Eye (tissue), 1 donor: ENCODE measurements at regions not wholly inside any gene's neighbourhood (a gene's known extent, or its start where the extent isn't known, plus 50 kb on each side); places are given as distances from the start of the nearest gene placed in this dataset.

ENCODE experiments used
- DNase-seq: peaks from one replicate; pipeline ENCODE4 v3.0.0-alpha.2; 2015

DNA sequence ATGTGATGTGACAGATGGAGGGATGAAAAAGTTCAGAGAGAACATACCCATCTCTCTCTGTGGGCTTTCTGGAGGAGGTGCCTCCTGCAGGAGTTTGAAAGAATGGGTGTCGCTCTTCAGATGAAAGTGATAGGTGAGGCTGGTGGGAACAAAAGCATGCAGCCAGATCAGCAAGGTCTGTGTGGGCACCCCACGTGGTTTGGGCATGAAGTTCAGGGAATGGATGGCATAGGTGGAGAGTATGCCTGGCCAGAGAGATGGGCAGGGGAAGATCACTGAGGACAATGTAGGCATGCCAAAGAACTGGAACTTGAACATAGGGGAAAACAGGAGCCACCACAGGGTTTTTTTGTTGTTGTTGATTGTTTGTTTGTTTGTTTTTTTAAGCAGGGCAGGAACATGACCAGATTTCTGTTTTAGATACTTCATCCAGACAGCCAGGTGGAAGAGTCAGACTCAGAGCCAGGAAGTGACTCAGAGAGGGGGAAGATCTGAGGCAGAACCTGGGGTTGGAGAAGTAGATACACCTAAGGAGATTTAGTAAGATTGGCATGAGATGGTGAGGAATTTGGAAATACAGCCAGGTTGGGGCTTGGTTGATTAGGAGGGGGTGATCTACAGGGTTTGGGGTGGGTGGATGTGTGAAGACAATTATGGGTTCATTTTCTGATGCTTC lies 64.8 kb upstream of the CLSTN2 start:
- DNase-seq = no peak

GRCh38 chr3:139868773-139869172 lies 66.2 kb upstream of the CLSTN2 start:
- no peak for DNase-seq

GRCh38 chr3:139848660-139849059 lies 86.3 kb upstream of the CLSTN2 start:
- DNase-seq = no peak

DNA sequence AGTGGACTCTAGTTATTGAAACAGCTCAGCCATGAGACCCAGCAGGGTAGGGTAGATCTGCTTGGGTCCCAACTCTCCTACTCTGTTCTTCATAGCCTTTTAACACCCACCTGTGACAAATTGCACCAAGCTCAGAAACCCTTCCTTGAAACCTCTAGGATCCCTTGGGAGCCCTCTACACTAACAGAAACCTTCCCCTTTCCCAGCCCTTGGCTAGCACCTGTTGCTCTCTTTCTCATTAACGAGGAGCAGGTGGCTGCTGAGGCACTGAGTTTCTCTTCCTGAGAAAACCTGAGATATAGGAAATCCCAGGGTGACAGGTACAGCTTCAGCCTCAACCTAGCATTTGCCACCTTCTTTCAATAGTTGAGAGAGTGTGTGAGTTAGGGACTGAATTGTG lies 88.3 kb upstream of the CLSTN2 start:
- no peak for DNase-seq

- DNase-seq = no peak
These were observed 95.3 kb upstream of the CLSTN2 start for GRCh38 chr3:139839659-139840058.

DNA sequence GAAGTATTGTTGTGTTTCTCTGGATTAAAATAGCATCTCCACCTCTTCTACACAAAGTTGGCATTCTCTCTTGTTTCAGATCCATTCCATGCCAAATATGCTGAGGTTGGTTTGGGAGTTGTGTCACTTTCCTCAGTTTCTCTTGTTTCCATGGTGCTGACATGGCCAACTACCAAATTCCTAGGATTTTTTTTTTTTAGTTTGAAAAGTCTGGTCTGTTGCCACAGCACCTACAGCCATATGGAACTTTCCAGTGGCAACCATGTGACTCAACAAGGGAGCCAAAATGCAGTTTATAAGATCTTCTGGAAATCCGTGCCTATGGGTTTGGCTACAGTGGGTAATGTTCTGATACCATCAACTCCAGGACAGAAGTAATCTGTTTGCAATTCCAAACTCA lies 96.0 kb upstream of the CLSTN2 start:
- no peak for DNase-seq

GRCh38 chr3:139838269-139838957 lies 96.6 kb upstream of the CLSTN2 start:
- DNase-seq = no peak

- no peak for DNase-seq
These were observed 98.1 kb upstream of the CLSTN2 start for GRCh38 chr3:139836698-139837464.

DNA sequence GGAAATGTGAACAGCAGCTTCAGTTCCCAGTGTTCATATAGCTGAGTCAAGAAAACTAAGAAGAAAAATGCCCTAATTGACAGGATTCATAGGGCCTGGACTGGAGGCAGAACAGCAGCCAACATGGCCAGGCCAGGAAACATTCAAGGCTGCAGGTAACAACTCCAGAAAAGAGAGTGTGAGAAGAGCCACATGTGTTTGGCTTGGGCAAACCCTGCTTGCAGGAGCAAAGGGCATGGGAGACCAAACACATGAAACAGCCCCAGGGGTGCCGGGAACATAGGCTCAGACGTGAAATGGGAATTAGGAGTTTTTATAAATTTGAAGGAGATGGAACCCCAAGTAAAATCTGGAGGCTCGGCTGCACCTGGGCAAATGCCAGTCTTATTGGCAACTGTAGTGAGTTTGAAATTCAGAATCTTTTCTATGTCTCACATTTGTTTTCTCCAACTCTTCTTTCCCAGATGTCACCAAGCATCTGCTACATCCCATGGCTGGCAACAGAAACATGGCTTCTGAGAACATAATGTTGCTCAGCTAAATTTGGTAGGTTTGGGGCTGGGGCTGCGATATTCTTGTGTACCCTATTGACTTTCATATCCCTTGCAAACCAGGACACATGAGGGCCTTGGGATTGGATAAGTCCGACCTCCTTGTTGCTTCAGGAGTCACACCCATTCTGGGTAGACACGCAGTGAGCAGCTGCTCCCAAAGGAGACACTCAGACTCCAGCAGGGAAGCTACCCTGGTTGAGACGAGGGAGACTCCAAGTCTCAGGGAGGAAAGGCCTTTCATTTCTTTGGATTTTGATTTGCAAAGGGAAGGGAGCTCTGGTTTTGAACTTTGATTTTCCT lies 98.9 kb upstream of the CLSTN2 start:
- DNase-seq = no peak

DNA sequence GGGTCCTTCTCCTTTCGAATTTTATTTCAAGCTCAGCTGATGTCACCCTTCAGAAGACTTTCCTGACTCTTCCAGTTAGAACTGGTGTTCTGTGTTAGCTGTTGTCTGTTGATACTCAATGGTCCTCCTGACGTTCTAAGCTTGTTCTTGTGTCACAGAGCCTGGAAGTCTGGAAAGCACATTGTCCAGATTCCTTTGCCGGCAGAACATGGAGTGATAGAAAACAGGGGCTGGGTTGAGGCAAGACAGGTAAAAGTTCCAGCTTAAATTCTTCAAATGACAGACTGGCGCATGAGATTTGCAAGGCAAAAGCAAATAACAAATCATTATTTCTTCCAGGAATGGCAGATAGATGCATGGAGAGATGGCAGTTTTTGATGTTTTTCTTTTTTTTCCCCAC lies 102.0 kb upstream of the CLSTN2 start:
- DNase-seq = no peak

DNA sequence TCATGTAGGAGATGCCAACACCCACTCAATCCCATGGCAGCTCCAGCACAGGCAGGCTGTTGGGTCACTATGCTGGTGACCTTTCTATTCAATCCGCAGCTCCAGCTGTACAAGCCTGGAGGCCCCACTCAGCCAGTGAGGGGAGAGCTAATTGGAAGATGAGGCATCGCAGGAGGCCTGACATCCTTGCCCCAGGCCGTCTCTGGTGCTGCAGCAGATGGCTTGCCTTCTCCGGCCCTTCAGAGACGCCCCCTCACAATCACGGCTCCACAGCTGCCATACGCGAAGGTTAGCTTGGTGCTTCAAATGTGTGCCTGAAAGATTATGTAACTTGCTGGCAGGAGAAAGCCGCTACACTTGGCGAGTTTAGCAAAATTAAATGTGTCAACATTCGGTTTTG lies 104.2 kb upstream of the CLSTN2 start:
- DNase-seq = peak; percentile 92

DNA sequence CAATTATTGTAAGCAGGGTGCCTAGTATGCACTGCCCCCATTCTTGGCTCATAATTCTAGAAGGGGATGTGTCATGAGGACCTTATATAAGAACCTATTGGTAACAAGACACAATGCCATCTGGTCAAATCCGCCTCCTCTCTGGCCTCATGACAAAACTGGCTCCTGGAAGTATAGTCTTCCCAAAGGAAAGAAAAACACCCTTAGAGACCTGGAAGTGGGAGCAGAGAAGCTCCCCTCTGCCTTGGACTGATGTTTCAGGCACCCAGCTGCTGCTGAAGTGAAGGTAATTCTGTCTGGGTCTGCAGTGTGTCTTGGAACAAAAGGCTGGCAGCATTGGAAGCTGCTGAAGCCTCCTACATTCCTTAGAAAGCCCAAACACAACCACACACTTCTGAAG lies 107.2 kb upstream of the CLSTN2 start:
- DNase-seq = no peak

- no peak for DNase-seq
These were observed 110.1 kb upstream of the CLSTN2 start for GRCh38 chr3:139824864-139825263.

- DNase-seq = peak; percentile 52
These were observed 120.3 kb upstream of the CLSTN2 start for GRCh38 chr3:139814646-139815045.

DNA sequence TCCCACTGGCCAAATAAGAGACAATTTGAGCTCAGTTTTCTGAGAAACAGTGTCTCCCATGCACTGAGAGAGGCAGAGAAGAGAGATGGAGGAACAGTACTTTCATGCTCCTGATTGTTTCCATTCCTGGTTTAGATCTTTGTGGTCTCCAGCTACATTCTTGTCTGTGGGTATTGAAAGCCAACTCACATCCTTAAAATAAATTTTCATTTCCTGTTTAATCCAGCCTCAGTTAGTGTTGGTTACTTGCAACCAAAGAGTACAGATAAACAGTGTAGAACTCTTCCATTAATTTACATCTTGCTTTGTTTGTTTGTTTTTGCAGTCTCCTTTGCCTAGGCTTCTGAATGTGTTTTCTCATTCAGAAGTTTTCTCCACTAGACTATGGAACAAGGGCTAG lies 123.7 kb upstream of the CLSTN2 start:
- no peak for DNase-seq

DNA sequence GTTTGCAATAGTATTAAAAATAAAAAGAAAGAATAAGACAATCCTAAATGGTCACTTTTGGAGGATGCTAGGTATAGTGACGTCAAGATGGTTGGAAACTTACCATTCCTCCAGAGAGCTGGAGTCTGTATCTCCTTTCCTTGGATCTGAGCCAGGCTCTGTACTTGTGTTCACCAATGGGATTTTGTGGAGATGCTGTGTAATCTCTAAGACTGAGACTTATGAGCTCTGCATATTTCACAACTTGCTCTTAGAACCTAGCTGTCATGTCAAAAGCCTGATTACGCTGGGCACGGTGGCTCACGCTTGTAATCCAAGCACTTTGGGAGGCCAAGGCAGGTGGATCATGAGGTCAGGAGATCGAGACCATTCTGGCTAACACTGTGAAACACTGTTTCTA lies 126.8 kb upstream of the CLSTN2 start:
- no peak for DNase-seq

DNA sequence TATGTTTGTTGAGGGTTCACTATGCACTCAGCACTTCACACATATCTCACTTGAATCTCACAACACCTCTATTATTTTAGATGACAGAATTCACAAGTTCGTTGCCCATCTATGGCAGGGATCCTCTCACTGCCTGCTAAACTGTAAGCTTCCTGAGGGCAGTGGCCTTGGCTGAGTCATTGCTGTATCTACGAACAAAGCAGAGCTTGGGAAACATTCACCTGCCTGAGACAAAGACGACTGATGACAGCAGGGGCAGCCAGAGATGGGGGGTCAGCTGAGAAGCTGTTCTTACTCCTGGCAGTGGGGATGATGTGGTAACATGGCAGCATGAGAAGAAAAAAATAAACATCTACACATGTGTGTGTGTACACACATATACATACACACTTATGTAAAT lies 125.5 kb upstream of the NMNAT3 start:
- DNase-seq = no peak

GRCh38 chr3:139797724-139798343 lies 120.1 kb upstream of the NMNAT3 start:
- peak; percentile 82 for DNase-seq

- DNase-seq = no peak
These were observed 116.9 kb upstream of the NMNAT3 start for GRCh38 chr3:139794469-139795265.

DNA sequence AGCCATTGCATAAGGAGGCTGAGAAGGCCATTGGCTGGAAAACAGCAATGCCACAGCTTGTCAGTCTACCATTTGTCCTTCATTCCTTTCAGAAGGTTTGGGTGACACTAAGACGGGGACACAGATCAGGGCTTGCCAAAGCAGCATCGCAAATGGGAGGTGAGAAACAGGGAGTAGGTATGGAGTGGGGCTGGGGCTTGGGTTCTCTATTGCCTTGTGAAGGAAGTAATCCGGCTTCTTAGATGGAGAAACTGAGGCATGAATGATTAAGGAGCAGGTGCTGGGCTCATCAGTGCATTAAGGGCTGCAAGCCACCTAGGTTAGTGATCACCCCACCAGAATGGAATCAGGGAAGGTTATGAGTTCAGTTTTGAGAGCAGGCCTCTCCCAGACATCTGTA lies 115.6 kb upstream of the NMNAT3 start:
- DNase-seq = no peak

DNA sequence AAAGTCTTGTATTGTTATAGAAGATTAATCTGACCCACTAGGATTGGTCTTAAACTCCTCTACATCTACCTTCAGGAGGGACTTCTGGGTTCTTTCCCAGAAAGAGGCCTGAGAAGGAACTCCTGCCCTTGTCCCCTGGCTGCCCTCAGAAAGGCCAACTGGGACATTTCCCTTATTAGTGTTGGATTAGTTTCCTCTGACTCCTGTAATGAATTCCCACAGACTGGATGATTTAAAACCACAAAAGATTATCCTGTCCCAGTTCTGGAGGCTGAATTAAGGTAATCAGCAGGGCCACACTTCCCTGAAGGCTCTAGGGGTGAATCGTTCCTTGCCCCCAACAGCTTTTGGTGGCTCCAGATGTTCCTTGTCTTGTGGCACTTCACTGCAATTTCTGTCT lies 102.8 kb upstream of the NMNAT3 start:
- no peak for DNase-seq
